ENCODE measurements at regions not wholly inside any gene's neighbourhood (a gene's known extent, or its start where the extent isn't known, plus 50 kb on each side); places are given as distances from the start of the nearest gene placed in this dataset.

DNA sequence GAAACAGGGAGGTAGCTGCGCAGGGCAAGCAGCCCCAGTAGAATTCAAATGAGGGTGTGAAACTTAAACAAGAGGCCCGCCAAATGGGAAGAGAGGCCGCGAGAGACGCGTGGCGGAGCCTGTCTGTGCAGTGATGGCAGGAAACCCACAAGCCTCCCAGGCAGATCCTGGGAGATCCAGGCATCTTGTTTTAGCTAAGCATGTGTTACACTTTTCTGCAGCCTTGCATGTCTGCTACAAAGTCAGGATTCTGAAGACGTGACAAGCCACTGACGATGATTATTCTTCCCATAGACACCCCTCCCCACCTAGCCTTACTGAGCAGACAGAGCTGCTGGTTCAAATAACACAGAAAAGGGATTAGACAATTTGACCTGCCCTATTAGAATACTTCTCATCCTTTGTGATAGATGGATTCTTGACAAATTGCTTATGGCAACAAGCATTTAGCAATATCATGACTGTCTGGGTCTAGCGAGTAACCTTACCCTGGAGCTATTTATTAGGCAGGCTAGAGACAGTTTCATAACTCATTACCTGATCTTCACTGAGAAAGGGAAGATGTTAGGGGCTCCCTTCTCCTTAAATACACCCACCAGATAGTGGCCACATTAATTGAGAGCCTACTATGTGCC lies 185.2 kb upstream of the IRS2 start:
- no peak overlapping the region for H3K9ac ChIP-seq (replicated peaks in 1 of 4; ENCODE audit: extremely low read depth in 1 of 4, low read depth in 3 of 4, low read length in 3 of 4)
- no peaks in the 10 kb centered on the region for H3K36me3 ChIP-seq (ENCODE audit: control insufficient read depth in 2 of 4, insufficient read depth in 4 of 4, low read length in 3 of 4)
- no peak overlapping the region for H3K56ac ChIP-seq (replicated peaks; ENCODE audit: insufficient read length, low read depth, low read length)
- H4K8ac ChIP-seq (ENCODE audit: extremely low read depth, insufficient read depth, low read length) = no peak overlapping the region
- no peak overlapping the region for H3K4me2 ChIP-seq (ENCODE audit: insufficient read depth in 1 of 2, low read depth in 2 of 2, low read length in 2 of 2)
- H2AK5ac ChIP-seq (ENCODE audit: low read depth, low read length) = no peak overlapping the region
- peaks cover 3 to 9% of the 10 kb centered on the region in 2 experiments; a peak in 1 of 4 replicates for H3K9me3 ChIP-seq (ENCODE audit: insufficient read depth in 2 of 2, low read depth in 1 of 2, low read length in 1 of 2)
- DNase-seq (ENCODE audit: low read depth in 1 of 2, low spot score in 2 of 2) (no peak), FAIRE-seq (no peak)
- no peak overlapping the region for H3K23ac ChIP-seq (ENCODE audit: insufficient read length)
- H4K5ac ChIP-seq (ENCODE audit: insufficient read length, low read depth, low read length) = no peak overlapping the region
- H3K4me3 ChIP-seq (ENCODE audit: extremely low read depth in 1 of 4, insufficient read depth in 2 of 4, low read depth in 3 of 4, low read length in 4 of 4) = no peak overlapping the region
- H3K18ac ChIP-seq (ENCODE audit: extremely low read depth, low read length) = no peak overlapping the region
- H2BK12ac ChIP-seq (ENCODE audit: low read depth, low read length) = no peak overlapping the region
- no peak overlapping the region for H2BK120ac ChIP-seq (replicated peaks; ENCODE audit: low read depth, low read length)
- no peak overlapping the region for H4K91ac ChIP-seq (replicated peaks; ENCODE audit: insufficient read length, low read length)
- H3K4me1 ChIP-seq (replicated peaks in 1 of 4; ENCODE audit: control insufficient read depth in 3 of 4, insufficient read depth in 4 of 4, low read length in 3 of 4) = no peaks in the 10 kb centered on the region
- H3K4ac ChIP-seq (replicated peaks; ENCODE audit: insufficient read length, low read depth, low read length) = no peak overlapping the region
- no peaks in the 10 kb centered on the region for H3K79me2 ChIP-seq (ENCODE audit: control insufficient read depth in 1 of 2, insufficient read depth in 2 of 2, low read length in 2 of 2)
- POLR2A ChIA-PET (ENCODE audit: partially characterized antibody) = no interaction called here
- H2BK20ac ChIP-seq (ENCODE audit: low read length) = no peak overlapping the region
- H3K79me1 ChIP-seq (ENCODE audit: low read depth, low read length) = no peaks in the 10 kb centered on the region
- H4K20me1 ChIP-seq (replicated peaks in 1 of 2; ENCODE audit: control insufficient read depth in 1 of 2, insufficient read depth in 2 of 2, low read length in 2 of 2) = no peaks in the 10 kb centered on the region
- no peak overlapping the region for H3K27ac ChIP-seq (ENCODE audit: low read depth, low read length)
- no peak overlapping the region for H3K14ac ChIP-seq (ENCODE audit: insufficient read length)
- no peak overlapping the region for H2BK15ac ChIP-seq (ENCODE audit: low read length)
- WGBS, 2 experiments (ENCODE audit: extremely low coverage in 1 of 2, insufficient coverage in 1 of 2, insufficient read length in 1 of 2, insufficient replicate concordance in 2 of 2, low coverage in 1 of 2, low lambda C conversion rate in 2 of 2, missing lambda C conversion rate in 1 of 2) = 97% methylated on average over 10 of the region's 10 CpGs; no CpG with 5 or more reads in 1 of the 2 experiments
- H3K23me2 ChIP-seq (ENCODE audit: low read depth, low read length) = no peaks in the 10 kb centered on the region
- no peak overlapping the region for H2BK5ac ChIP-seq (ENCODE audit: low read depth, low read length)
- CTCF ChIA-PET (ENCODE audit: partially characterized antibody) = interaction anchor here (0.7 to 1.3 kb wide), 5 partner anchors 8 to 333 kb away, joined by 3 read pairs; no protein-coding TSS in a partner anchor
- H3K27me3 ChIP-seq (replicated peaks in 1 of 4; ENCODE audit: control insufficient read depth in 3 of 4, extremely low read depth in 1 of 4, insufficient read depth in 3 of 4, low read length in 3 of 4) = no peaks in the 10 kb centered on the region
- no peak overlapping the region for H2AFZ ChIP-seq (ENCODE audit: low read length)
- TF ChIP-seq SIRT6 (IDR thresholded peaks at IDR 0.05; ENCODE audit: low read length) (no peak), JUND (IDR thresholded peaks at IDR 0.05; ENCODE audit: low read length) (no peak), POLR2AphosphoS5 (IDR thresholded peaks at IDR 0.05; ENCODE audit: low read depth, low read length) (no peak), TBP (IDR thresholded peaks at IDR 0.05; ENCODE audit: low read depth, low read length) (no peak), SIX5 (IDR thresholded peaks at IDR 0.05; ENCODE audit: low read depth, low read length) (no peak), SIN3A (conservative IDR thresholded peaks at IDR 0.05 in 1 of 2, IDR thresholded peaks at IDR 0.05 in 1 of 2; ENCODE audit: low read depth in 1 of 2, low read length in 2 of 2) (no peak), CTBP2 (IDR thresholded peaks at IDR 0.05; ENCODE audit: borderline replicate concordance, insufficient read depth, insufficient read length, low read length) (no peak), KDM1A (IDR thresholded peaks at IDR 0.05; ENCODE audit: borderline replicate concordance, low read length) (no peak), TEAD4 (IDR thresholded peaks at IDR 0.05; ENCODE audit: low read depth, low read length) (no peak), KDM4A (IDR thresholded peaks at IDR 0.05; ENCODE audit: low read depth, low read length, severe bottlenecking) (no peak), CBX8 (IDR thresholded peaks at IDR 0.05; ENCODE audit: borderline replicate concordance, low read depth, low read length) (no peak), GABPA (IDR thresholded peaks at IDR 0.05; ENCODE audit: borderline replicate concordance, insufficient read depth, low read length) (no peak)
- TF ChIP-seq, protein P1, sequence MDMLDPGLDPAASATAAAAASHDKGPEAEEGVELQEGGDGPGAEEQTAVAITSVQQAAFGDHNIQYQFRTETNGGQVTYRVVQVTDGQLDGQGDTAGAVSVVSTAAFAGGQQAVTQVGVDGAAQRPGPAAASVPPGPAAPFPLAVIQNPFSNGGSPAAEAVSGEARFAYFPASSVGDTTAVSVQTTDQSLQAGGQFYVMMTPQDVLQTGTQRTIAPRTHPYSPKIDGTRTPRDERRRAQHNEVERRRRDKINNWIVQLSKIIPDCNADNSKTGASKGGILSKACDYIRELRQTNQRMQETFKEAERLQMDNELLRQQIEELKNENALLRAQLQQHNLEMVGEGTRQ (IDR thresholded peaks at IDR 0.05; ENCODE audit: low read length) = no peak

Data from H1 (cell line).